DMS 273 (cell line): ENCODE measurements at regions not wholly inside any gene's neighbourhood (a gene's known extent, or its start where the extent isn't known, plus 50 kb on each side); places are given as distances from the start of the nearest gene placed in this dataset.
"Not testable (repeated sequence)": the region's sequence is repeated elsewhere in the genome, so short reads cannot be mapped to it uniquely, and the experiment has no call there.

Experiments used
- DNase-seq: peaks from one replicate; lab custom pipeline; 2025; ENCODE audit not compliant: unreplicated experiment; lab: John Stamatoyannopoulos, UW

DNA sequence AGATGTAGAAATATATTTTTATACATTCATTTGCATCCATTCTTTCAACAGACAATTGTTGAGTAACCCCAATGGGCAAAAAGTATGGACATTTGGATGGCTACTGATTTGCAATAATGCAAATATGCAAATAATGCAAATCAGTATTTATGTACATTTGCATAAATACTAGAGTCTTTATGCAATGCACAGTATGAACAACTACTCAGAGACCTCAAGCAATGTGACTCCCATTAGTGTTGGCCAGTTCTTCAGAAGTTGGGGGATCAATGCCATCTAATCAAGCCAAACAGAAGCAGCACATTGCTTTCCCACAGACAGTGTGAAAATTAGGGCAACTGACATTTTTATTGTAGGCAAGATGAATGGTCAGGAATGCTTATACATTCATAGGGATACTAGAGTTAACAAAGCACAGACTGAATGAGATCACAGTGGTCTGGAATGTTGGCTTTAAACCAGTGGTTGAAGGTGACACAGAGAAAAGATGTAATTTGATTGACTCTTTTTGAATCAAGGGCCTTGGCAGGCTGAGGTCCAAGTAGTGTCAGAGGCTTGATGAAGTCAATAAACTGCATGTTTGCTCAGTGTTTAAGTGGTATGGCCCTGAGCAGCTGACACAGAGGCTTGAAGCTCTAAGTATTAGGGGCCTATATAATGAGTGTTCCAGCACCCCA is 256.6 kb downstream of the CTH start:
- DNase-seq: no peak

DNA sequence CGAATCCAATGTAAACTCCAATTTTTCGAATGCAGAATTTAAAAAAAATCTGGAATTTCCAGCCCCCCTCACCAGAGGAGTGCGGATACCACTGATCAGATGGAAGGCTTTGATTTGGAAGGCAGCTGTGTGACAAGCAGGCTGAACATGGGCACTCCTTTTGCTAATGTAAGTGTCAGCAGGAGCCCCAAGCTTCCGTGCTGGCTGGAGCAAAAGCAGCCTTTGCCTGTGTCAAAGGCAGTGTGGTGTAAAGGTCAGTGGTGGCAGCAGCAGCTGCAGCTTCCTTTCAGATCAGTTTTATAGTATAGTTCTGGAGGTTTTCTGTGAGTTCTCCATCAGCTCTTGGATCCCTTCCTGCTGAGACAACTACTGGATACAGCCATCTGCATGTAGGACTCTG is 259.9 kb downstream of the CTH start:
- no peak for DNase-seq

DNA sequence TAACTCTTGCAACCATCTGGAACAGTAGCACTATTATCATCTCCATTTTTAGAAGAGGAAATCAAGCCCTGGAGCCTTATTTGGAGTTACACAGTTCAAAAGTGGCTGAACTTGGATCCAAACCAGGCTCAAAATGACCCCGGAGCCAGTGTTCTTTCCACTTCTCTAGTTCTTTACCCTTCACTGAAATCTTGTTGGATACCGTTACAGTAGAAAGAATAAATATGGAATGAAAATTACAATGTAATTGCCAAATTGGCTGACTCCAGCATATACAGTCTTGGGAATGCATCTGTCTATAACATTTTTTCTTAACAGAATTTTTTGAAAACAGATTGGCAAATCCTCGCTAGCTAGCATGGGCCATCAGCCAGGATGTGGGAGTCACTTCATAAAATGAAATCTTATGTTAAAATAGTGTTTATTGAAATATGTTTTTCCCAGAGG is 261.4 kb downstream of the CTH start:
- no peak for DNase-seq

DNA sequence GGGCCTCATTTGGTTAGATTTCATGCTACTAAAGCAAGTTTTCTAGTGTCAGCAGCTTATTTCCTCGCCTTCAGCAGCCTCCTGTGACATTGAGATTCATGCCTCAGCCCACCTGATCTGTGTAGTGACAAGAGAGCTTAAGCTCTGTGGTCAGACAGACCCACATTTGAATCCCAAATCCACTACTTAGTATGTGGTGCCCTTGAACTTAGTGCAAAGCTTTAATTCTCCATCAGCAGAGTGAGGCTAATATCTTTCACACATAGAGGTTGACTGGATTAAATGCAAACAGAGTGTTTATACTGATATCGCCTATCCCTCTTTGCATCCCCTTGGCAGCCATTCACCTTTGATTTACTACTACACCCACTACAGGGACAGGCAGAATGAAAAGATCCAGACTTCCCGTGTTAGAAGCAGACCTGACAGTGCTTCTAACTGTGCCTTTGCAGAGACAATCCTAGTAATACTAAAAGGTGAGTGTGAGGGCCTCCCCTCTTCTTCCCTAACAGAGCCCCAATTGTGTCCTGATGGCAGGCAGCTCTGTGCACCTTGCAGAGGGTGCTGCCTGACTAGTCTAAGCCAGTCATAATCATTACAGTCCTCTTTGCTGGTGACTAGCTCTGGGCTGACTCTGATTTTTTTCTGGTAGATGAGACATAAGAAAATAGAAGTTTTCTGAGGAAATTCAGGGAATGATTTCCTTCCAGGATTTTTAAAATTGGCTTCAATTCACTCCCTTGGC is 264.0 kb downstream of the CTH start:
- DNase-seq: no peak

DNA sequence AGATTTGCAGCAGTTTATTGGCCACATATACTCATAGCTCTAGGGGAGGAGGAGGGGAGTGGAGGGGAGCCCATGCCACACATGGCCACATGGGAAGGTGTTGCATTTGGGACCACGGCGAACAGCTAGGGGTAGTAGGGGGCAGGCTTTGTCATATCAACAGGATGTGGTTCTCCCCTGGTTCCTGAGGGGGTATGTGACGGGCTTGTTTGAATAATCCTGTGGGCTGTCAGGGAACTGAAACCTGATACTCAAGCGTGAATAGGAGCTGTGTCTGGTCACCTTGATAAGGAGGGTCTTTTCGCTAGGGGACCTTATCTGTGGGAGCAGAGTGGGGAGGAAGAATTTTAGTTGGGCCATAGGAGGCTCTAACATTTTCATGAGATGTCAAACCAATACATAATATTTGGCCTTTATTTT is 264.7 kb downstream of the CTH start:
- no peak for DNase-seq

DNA sequence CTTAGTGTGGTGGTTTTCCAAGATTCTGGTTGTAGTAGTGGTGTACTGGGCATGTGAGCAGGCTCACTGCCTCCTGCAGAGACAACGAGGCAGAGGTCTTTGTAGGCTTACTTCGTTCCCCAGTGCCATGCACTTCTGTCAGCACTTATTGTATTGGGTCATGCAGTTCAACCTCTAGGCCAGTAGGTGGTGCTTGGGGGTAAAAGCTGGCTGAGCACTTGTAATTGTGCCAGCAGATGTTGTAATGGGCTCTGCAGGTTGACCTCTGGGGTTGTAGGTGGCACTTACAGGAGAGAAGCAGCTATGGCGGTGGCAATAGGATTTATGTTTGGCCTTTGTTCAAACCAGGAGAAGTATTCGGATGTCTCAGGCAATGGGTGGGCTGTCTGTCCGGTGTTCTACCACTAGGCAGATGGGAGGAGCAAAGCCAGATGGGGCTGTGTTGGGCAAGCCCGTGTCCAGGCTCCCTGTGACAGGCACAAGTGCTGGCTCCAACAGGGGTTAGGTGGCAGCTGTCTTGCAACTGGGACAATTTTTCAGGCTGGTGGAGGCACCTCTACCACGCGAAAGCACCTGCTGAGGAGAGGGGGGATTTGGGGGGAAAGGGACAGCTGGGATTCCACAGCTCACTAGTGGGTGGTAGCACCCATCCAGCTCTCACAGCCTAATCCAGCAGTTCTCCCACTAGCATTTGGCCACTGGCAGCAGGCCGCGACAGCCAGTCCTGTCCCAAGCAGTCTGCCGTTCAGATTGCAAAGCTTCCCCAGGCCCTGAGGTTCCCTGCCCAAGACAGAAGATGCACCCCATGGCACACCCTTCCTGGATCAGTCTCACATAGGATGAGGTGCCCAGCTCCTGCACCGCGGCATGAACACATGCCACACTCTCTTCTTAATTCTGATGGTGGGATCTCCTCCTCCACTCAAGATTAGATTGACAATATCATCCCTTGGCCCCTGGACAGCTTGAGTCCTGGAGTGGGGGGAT is 274.5 kb downstream of the CTH start:
- peak; percentile 79 for DNase-seq

DNA sequence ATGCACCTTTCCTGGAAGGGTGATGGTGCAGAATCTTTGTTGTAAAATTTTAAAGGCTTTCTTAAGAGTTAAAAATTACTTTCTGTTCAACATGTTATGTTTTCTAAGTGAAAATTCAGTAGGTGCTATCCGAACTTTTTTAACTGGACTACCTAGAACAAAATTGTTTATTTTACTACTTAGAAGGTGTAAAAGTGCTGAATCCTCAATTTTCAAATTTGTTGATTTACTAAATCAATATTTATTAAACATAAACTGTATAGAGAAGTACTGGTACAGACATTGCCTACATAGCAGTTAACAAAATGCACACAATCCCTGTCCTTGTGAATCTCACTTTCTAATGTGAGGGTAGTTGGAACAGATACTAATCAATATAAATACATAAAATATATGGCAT is 277.5 kb downstream of the CTH start:
- DNase-seq: no peak

DNA sequence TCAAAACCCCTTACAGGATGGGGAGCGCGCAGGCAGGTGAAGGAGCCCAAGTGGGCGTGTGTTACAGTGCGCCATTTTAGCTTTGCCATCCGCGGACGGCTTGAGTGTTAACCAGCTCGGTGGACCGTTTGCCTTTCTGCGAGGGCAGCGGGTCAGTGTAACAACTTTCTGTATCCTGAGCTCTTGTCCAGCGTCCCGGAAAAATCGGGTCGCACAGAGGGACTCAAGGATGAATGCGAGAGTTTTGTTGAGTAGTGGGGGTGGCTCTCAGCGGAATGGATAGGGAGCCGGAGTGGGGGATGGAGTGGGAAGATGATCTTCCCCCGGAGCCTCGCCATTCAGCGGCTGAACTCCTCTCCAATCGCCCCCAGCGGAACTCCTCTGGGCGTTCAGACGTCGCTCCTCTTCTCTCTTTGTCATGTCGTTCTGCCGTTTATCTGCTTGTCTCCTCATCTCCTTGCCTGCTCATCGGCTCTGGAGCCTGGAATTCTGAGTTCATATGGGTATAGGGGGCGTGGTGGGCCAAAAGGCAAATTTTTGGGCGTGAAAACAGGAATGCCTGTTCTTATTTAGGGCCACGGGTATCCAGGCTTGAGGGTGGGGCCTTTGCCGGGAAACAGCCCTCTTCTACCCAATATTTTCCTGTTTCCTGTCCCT is 295.4 kb downstream of the CTH start:
- no peak for DNase-seq

DNA sequence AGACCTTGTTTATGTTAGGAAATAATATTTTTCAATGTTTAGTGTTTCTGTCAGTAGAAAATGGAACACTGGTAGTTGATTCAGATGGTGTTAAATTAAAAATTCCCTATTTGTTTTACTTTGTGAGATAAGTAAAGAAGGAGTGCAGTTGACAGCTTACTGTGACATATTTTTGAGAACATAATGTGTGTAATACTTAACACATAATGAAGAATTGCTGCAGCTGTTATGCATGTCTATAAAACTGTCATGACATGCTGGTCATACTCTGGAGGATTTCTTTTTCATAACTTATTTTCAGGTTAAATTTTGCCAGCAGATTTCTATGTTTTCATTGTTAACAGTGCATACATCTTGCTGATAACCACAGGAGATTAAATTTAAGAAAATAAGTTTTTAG is 296.1 kb downstream of the CTH start:
- no peak for DNase-seq

DNA sequence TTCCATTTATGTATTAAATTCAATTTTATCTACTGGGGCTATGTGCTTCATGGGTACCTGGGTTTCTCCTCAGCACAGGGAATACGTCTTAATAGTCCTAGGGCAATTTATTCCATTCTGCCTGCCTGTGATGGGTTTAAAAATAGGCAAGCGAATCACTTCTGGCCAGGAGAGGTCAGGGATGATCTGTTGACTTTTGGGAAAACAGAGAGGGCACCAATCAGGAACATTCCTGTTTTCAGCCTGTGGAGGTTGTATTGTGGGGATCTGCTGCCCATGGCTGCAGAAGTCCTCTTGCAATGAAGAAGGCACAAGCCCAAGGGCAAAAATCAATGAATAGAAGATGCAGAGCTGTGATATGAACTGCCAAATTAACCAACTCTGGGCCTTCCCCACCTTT is 303.1 kb downstream of the CTH start:
- no peak for DNase-seq

DNA sequence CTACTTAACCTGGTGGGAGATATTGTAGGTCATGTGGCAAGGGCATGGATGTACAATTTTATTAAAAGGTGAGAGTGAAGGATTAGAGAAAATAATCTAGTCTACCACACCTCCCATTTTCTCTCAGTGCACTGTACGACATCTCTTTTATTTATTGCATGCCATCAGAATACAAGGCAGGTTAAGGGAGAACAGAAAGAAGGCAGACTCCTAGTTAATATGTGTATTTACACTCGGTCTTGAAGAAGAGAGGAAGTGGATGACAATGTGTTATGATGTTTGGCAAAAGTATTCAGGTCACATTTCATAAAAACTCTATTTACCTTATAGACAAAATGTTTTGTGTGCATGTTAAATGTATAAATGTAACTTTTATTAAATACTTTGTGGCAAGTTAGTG is 306.1 kb downstream of the CTH start:
- no peak for DNase-seq

DNA sequence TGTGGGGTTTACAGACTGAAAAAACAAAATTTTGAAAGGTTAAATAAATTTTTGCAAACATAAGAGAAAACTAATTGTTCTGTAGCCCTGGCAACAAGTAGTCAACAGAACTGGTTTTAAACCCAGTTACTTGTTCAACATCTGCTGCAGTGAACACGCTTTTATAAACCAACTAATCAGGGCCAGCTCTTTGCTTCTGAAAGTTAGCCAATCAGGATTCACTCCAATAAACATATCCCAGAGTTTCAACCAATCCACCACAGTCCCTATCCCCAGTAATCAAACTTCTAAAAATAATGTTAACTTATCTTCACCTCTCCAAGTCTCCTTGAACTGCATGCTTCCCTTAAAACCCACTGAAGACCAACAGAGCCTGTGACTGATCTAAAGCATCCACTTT is 306.6 kb downstream of the CTH start:
- DNase-seq: no peak

DNA sequence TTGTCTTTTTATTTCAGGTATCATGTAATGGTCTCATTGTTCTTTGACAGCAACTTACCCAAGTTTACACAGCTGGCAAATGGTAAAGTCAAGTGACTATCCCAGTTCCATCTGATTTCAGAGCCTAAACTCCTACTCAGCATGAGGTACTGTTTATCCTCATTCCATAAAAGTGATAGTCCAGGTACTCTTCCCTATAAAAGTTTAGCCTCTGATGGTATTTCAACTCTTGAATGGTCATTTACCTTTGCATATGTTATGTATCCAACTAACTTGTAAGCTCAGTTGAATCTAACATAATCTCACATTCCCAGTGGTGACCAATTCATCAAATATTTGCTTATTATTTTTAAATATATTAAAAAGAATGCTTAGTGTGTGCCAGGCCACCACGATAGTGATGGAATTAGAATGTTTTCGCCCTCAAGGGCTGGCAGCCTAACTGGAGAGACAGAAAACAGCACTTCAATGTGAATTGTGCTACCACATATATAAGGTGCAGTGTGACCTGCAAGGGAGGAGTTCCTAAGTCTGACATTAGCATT is 307.1 kb downstream of the CTH start:
- DNase-seq: no peak

DNA sequence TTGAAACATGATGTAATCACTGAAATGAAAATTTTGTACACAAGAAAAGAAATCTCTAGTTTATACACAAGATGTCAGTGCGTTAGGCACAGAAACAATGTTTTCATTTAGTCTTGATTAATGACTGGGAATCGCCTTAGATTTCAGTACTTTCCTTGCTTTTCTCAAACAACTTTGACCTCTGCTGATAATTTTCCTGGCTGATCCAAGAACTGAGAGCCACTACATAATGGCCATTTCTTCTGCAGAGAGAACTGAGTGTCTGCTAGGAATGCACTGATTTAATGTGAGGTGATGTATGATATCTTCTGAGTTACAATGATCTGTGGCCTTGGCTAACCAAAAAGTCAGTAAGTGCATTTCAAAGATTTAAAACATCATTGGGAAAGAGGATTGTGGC is 308.1 kb downstream of the CTH start:
- DNase-seq: no peak

DNA sequence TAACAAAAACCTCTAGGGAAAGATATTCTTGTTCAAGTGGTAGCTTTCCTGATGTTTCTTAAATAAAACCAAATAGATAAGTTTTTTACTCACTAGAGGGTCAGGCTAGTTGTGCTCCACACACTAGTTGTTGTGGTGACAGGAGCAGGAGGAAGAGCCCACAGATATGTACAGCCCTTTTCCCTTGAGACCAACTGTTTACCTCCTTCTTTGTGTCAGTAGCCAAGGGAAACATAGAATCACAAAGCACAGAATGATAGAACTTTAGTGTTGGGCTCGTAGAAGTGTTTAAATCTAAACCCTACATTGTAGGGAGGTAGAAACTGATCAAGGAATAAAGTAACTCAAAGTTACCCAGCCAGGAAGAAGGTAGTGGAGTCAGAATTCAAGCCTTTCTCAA is 309.0 kb downstream of the CTH start:
- no peak for DNase-seq

DNA sequence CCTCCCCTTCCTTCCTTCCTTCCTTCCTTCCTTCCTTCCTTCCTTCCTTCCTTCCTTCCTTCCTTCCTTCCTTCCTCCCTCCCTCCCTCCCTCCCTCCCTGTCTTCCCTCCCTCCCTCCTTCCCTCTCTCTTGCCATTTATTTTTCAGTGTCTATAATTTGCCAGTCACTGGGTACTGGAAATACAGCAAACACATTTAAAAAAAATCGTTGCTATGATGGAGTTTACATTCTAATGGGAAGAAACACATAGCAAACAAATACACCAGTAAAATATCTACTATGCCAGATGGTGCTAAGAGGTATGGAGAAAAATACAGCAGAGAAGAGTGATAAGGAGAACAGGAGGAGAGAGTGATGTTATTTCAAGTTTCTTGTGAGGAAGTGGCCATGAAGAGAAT is 309.5 kb downstream of the CTH start:
- no peak for DNase-seq

DNA sequence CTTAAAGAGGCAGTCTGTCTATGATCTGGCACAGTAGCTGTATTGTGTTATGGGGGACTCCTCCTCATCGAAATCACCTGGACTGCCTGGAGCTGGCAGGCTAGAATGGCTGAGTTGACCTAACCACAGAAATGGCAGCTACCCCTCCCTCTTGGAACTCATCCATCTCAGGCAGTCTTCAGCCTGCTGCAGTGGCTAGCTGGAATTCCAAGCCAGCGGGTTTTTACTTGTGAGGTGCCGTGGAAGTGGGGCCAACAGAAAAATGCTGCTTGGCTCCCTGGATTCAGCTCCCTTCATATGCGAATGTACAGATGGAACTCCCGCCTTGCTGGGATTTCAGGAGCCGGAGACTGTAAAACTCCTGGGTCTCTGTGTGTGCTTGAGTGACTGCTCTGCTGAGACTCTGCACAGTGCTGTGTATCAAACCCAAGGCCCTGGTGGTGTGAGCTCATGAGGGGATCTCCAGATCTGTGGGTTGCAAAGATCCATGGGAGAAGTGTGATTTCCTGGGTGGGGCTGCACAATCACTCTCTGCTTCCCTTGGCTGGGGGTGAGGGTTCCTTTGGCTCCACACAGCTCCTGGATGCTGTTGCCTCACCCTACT is 316.9 kb downstream of the CTH start:
- DNase-seq: no peak

DNA sequence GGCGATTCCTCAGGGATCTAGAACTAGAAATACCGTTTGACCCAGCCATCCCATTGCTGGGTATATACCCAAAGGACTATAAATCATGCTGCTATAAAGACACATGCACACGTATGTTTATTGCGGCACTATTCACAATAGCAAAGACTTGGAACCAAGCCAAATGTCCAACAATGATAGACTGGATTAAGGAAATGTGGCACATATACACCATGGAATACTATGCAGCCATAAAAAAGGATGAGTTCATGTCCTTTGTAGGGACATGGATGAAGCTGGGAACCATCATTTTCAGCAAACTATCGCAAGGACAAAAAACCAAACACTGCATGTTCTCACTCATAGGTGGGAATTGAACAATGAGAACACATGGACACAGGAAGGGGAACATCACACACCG is 311.1 kb downstream of the PTGER3 start:
- not testable (repeated sequence) for DNase-seq

DNA sequence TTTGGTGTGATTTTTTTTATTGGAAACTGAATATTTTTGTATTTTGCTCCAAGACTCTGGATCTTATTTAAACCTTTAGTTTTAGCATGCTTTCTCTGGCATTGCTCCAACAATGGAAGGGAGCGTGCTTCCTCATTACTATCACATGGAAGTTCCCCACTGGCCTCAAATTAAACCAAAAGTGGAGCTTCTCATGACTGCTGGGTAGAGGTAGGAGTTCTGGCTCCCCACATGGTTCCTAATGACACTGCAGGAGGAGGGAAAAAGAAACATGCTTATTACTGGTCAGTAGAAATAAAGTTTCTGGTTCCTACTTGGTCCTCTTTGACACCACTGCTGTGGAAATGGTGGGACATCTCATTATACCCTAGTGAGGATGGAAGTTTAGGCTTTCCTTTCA is 310.5 kb downstream of the PTGER3 start:
- no peak for DNase-seq

DNA sequence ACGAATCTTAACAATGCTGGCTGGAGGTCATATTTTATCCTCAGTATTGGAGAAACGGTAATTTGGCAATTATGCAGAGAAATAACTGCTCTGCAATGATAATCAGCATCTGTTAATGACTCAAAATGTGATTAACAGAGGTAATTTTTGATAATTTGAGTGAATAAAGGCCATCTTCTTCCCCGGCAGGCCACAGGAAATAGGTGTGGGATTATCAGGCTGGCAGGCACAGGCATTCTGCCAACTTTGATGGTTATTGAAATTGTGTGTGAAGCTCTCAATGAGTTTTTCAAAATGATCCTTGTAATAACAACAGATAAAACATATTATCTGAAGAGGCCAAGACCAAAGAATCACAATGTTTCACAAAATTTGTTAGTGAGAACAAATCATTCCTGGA is 309.0 kb downstream of the PTGER3 start:
- no peak for DNase-seq
